Stomach (tissue), 4 donors: ENCODE measurements at regions not wholly inside any gene's neighbourhood (a gene's known extent, or its start where the extent isn't known, plus 50 kb on each side); places are given as distances from the start of the nearest gene placed in this dataset.

Experiments used
- CTCF ChIP-seq, 7 experiments: fragments of 450-650 bp in 4 of 7; fragments of 200-600 bp in 3 of 7; sonication (generic) in 3 of 7; IDR thresholded peaks; one replicate each; pipeline ENCODE4 v1.5.1; 2016 to 2019; ENCODE audit warnings: antibody characterized with exemption in 7 of 7, control low read depth in 2 of 7, mild to moderate bottlenecking in 1 of 7
- EP300 ChIP-seq: sonication (generic); formaldehyde crosslinking; IDR thresholded peaks from one replicate; pipeline ENCODE4 v1.6.1; 2017; ENCODE audit warnings: antibody characterized with exemption
- POLR2AphosphoS5 ChIP-seq, 3 donors: sonication (generic); formaldehyde crosslinking; IDR thresholded peaks; one replicate each; pipeline ENCODE4 v1.6.1; 2016; ENCODE audit warnings: antibody characterized with exemption in 3 of 3

GRCh38 chr3:180409883-180410282 lies 192.1 kb upstream of the TTC14 start:
- TF ChIP-seq EP300 (no peak), CTCF (IDR thresholded peaks at IDR 0.05) (no peak), POLR2AphosphoS5 (IDR thresholded peaks at IDR 0.05) (no peak)
